Parathyroid adenoma (tissue), 2 donors: ENCODE measurements at regions not wholly inside any gene's neighbourhood (a gene's known extent, or its start where the extent isn't known, plus 50 kb on each side); places are given as distances from the start of the nearest gene placed in this dataset.

Experiments used
- H2AFZ ChIP-seq: fragments of 300-600 bp; sonication (generic); one replicate; pipeline ENCODE4 v1.7.0; 2017; ENCODE audit warnings: antibody characterized with exemption, mild to moderate bottlenecking
- H3K27ac ChIP-seq: fragments of 300-600 bp; sonication (generic); one replicate; pipeline ENCODE4 v1.7.0; 2017
- H3K27me3 ChIP-seq: fragments of 300-600 bp; sonication (generic); one replicate; pipeline ENCODE4 v1.7.0; 2017; ENCODE audit warnings: low read length; ENCODE audit not compliant: control insufficient read depth, insufficient read depth
- H3K36me3 ChIP-seq: fragments of 300-600 bp; sonication (generic); one replicate; pipeline ENCODE4 v1.7.0; 2017; ENCODE audit warnings: low read length; ENCODE audit not compliant: control insufficient read depth, insufficient read depth
- H3K4me1 ChIP-seq: fragments of 300-600 bp; sonication (generic); one replicate; pipeline ENCODE4 v1.7.0; 2017; ENCODE audit warnings: control low read depth
- H3K4me2 ChIP-seq: fragments of 300-600 bp; sonication (generic); one replicate; pipeline ENCODE4 v1.7.0; 2017; ENCODE audit warnings: low read length
- H3K4me3 ChIP-seq: fragments of 300-600 bp; sonication (generic); one replicate; pipeline ENCODE4 v1.7.0; 2017; ENCODE audit warnings: low read depth, low read length
- H3K79me2 ChIP-seq: fragments of 300-600 bp; sonication (generic); one replicate; pipeline ENCODE4 v1.7.0; 2017; ENCODE audit warnings: control low read depth
- H3K9ac ChIP-seq: fragments of 300-600 bp; sonication (generic); one replicate; pipeline ENCODE4 v1.7.0; 2017; ENCODE audit warnings: mild to moderate bottlenecking
- H3K9me3 ChIP-seq: fragments of 300-600 bp; sonication (generic); one replicate; pipeline ENCODE4 v1.7.0; 2017; ENCODE audit warnings: low read length; ENCODE audit not compliant: control insufficient read depth
- CTCF ChIP-seq: fragments of 300-600 bp; sonication (generic); IDR thresholded peaks from one replicate; pipeline ENCODE4 v1.7.0; 2017; ENCODE audit warnings: antibody characterized with exemption, mild to moderate bottlenecking
- donor health status: primary hyperparathyroidism.

- H3K27me3 ChIP-seq: no peaks in the 10 kb centered on the region
- no peak for TF ChIP-seq CTCF
- H2AFZ ChIP-seq: no peak overlapping the region
- H3K9ac ChIP-seq: no peak overlapping the region
- H3K4me3 ChIP-seq: no peak overlapping the region
- no peaks in the 10 kb centered on the region for H3K4me1 ChIP-seq
- H3K4me2 ChIP-seq: no peak overlapping the region
- no peaks in the 10 kb centered on the region for H3K9me3 ChIP-seq
- no peaks in the 10 kb centered on the region for H3K36me3 ChIP-seq
- H3K79me2 ChIP-seq: no peaks in the 10 kb centered on the region
- H3K27ac ChIP-seq: no peak overlapping the region
Observed at GRCh38 chr2:167383610-167384194, 495.4 kb downstream of the XIRP2 start.

- H3K9ac ChIP-seq: no peak overlapping the region
- no peak overlapping the region for H3K4me3 ChIP-seq
- no peak for TF ChIP-seq CTCF
- H3K4me2 ChIP-seq: no peak overlapping the region
- H3K4me1 ChIP-seq: no peaks in the 10 kb centered on the region
- H3K27ac ChIP-seq: no peak overlapping the region
- no peaks in the 10 kb centered on the region for H3K36me3 ChIP-seq
- H3K9me3 ChIP-seq: no peaks in the 10 kb centered on the region
- no peaks in the 10 kb centered on the region for H3K27me3 ChIP-seq
- no peaks in the 10 kb centered on the region for H3K79me2 ChIP-seq
- H2AFZ ChIP-seq: no peak overlapping the region
Observed at GRCh38 chr2:167381349-167381748, 493.1 kb downstream of the XIRP2 start.

- Histone ChIP-seq H3K79me2 (no peaks in the 10 kb centered on the region), H3K9ac (no peak overlapping the region), H3K36me3 (no peaks in the 10 kb centered on the region), H3K27ac (no peak overlapping the region), H3K4me3 (no peak overlapping the region), H3K27me3 (no peaks in the 10 kb centered on the region), H2AFZ (no peak overlapping the region), H3K4me2 (no peak overlapping the region), H3K9me3 (no peaks in the 10 kb centered on the region), H3K4me1 (no peaks in the 10 kb centered on the region)
- no peak for TF ChIP-seq CTCF
Observed at GRCh38 chr2:167380555-167380954, 492.3 kb downstream of the XIRP2 start.

- Histone ChIP-seq H3K4me1 (no peaks in the 10 kb centered on the region), H3K79me2 (no peaks in the 10 kb centered on the region), H3K36me3 (no peaks in the 10 kb centered on the region), H3K27me3 (no peaks in the 10 kb centered on the region), H3K9me3 (no peaks in the 10 kb centered on the region), H3K4me2 (no peak overlapping the region), H2AFZ (no peak overlapping the region), H3K4me3 (no peak overlapping the region), H3K9ac (no peak overlapping the region), H3K27ac (no peak overlapping the region)
- no peak for TF ChIP-seq CTCF
Observed at GRCh38 chr2:167380094-167380493, 491.8 kb downstream of the XIRP2 start.

DNA sequence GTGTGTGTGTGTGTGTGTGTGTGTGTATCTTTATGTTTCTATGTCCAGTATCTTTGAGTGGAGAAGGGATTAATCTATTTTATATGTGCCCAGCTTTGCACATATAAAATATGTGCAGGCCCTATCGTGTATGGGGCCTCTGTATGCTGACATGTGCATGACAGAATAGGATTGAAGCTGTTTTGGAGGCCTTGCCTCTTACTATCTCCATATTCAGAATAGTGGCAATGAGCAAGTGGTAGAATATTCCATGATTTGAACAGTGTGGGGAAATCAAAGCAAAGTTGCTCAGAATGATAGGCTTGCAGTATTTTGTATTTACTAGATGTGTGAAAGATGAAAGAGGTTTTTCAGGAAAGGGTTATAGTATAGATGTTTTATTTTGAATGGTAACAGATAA, 480.8 kb downstream of the XIRP2 start:
- Histone ChIP-seq H3K36me3 (no peaks in the 10 kb centered on the region), H3K9ac (no peak overlapping the region), H3K27me3 (no peaks in the 10 kb centered on the region), H2AFZ (no peak overlapping the region), H3K4me1 (no peaks in the 10 kb centered on the region), H3K4me2 (no peak overlapping the region), H3K79me2 (no peaks in the 10 kb centered on the region), H3K27ac (no peak overlapping the region), H3K4me3 (no peak overlapping the region), H3K9me3 (no peaks in the 10 kb centered on the region)
- no peak for TF ChIP-seq CTCF
